GM10266 (cell line): ENCODE measurements at regions not wholly inside any gene's neighbourhood (a gene's known extent, or its start where the extent isn't known, plus 50 kb on each side); places are given as distances from the start of the nearest gene placed in this dataset.

Experiments used
- DNase-seq: peaks from one replicate; pipeline ENCODE4 v3.0.0; 2012; ENCODE audit errors: extremely low spot score
- CTCF ChIP-seq: IDR thresholded peaks from 2 replicates; pipeline ENCODE4 v1.5.1; 2012; ENCODE audit warnings: mild to moderate bottlenecking, low read depth; ENCODE audit not compliant: control insufficient read depth, insufficient read depth; ENCODE audit errors: missing control alignments

- no peak for DNase-seq
- TF ChIP-seq CTCF = no peak
Observed at GRCh38 chr18:52009958-52010357, 330.0 kb upstream of the DCC start.

GRCh38 chr18:52045946-52046675 lies 293.9 kb upstream of the DCC start:
- DNase-seq = no peak
- TF ChIP-seq CTCF = no peak

- TF ChIP-seq CTCF = no peak
- DNase-seq = no peak
Observed at GRCh38 chr18:52046842-52047241, 293.2 kb upstream of the DCC start.

- TF ChIP-seq CTCF = no peak
- no peak for DNase-seq
Observed at GRCh38 chr18:52054324-52054723, 285.7 kb upstream of the DCC start.

- TF ChIP-seq CTCF = no peak
Observed at GRCh38 chr18:52060607-52061304, 279.2 kb upstream of the DCC start.

GRCh38 chr18:52063923-52064322 lies 276.1 kb upstream of the DCC start:
- no peak for TF ChIP-seq CTCF
- no peak for DNase-seq

More at GRCh38 chr18:52060607-52061304, 279.2 kb upstream of the DCC start:
- no peak for DNase-seq

GRCh38 chr18:52069201-52069600 lies 270.8 kb upstream of the DCC start:
- no peak for DNase-seq
- no peak for TF ChIP-seq CTCF
